ENCODE measurements at regions not wholly inside any gene's neighbourhood (a gene's known extent, or its start where the extent isn't known, plus 50 kb on each side); places are given as distances from the start of the nearest gene placed in this dataset.

DNA sequence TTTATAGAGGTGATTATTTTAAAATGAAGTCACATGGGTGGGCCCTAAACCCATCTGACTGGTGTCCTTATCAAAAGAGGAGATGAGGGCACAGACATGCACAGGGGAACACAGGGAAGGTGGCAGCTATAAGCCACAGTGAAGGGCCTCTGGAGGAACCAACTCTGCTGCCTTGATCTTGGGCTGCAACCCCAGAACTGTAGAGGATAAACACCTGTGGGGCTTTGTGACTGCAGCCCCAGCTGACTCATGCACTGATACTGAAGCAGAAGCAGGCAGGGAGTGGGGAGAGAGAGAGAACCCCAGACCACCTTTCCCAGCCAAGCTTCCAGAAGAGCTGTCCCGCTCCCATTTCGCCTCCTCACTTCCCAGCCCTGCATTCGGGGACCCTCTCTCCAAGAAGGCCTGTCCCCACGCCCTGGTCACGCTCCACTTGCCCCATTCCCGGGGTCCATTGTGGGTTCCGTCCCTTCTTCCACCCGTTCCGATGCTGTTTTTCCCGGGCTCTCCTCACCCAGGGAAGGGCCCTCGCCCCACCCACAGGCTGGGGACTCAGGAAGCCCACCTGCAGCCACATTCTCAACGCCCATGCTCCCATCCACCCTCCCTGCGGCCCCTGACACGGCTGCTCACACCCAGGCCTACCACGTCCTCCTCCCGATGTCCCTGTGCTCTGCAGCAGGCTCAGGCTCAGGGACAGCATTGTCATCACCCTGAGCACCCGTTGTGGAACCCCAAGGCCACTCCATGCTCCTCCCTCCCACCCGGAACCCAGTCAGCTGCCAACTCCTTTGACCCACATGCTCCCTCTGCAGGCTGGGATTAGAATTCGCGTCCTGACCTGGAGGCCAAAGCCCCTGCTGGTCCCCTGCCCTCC is 90.8 kb upstream of the SHANK2 start:
- DNase-seq (peak; percentile 25), ATAC-seq (no peak)
- Mint-ChIP-seq H3K27me3 (peaks cover 10% of the 10 kb centered on the region), H3K36me3 (ENCODE audit: low read depth) (no peaks in the 10 kb centered on the region), H3K27ac (no peak overlapping the region), H3K4me3 (no peak overlapping the region), H3K9me3 (no peaks in the 10 kb centered on the region), H3K4me1 (no peaks in the 10 kb centered on the region)

DNA sequence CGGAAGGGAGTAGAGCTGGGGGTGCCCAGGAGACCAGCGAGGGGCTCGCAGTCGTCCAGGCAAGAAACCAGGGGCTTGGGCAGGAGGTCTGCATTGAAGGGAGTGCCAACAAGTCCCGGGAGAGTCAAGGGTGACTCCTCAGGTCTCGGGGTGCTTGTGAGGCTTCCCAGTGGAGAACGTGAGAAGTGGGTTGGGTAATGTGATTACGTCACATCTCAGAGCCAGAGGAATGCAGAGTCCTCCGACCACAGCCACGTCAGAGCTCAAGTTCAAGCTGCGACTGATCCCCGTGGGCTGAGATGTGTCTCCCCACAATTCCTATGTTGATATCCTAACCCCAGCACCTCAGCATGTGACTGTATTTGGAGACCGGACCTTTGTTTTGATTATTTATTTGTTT is 89.7 kb upstream of the SHANK2 start:
- H3K4me1 Mint-ChIP-seq: no peaks in the 10 kb centered on the region
- no peaks in the 10 kb centered on the region for H3K36me3 Mint-ChIP-seq (ENCODE audit: low read depth)
- H3K4me3 Mint-ChIP-seq: no peak overlapping the region
- H3K9me3 Mint-ChIP-seq: no peaks in the 10 kb centered on the region
- DNase-seq: no peak
- no peak for ATAC-seq
- no peak overlapping the region for H3K27ac Mint-ChIP-seq
- H3K27me3 Mint-ChIP-seq: peaks cover 10% of the 10 kb centered on the region

DNA sequence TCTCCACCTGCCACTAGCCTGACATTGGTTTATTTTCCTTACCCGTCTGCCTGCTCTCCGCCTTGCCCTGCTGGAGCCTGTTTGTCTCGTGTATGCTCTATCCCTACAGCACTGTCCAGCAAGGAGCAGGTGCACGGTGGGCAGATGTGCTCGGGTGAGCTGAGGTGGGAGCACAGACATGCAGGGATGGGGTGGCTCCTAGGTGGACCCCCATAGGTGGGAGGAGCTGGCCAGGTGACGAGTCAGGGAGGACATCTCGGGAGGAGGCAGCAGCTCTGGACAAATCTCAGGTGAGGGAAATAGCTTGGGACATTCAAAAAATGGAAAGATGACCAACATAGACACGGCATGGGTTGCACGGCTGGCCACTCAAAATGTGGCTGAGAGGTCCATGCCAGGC is 89.2 kb upstream of the SHANK2 start:
- Mint-ChIP-seq H3K27me3 (peaks cover 10% of the 10 kb centered on the region), H3K27ac (no peak overlapping the region), H3K9me3 (no peaks in the 10 kb centered on the region), H3K4me3 (no peak overlapping the region), H3K36me3 (ENCODE audit: low read depth) (no peaks in the 10 kb centered on the region), H3K4me1 (no peaks in the 10 kb centered on the region)
- ATAC-seq (no peak), DNase-seq (no peak)

DNA sequence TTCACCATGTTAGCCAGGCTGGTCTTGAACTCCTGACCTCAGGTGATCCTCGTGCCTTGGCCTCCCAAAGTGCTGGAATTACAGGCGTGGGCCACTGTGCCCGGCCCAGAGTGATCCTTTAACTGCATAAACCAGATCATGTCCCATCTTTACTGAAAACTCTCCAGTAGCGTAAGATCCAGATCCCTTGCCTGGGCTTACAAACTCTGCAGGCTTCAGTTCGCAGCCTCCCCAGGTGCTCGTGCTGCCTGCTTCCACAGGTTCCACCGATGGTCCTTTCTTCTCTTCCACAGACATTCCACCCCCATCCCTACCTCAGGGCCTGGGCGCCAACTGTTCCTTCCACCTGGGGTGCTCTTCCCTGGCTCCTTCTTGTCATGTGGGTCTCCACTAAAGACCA is 88.8 kb upstream of the SHANK2 start:
- no peak overlapping the region for H3K4me3 Mint-ChIP-seq
- no peak for ATAC-seq
- no peaks in the 10 kb centered on the region for H3K36me3 Mint-ChIP-seq (ENCODE audit: low read depth)
- no peak for DNase-seq
- no peaks in the 10 kb centered on the region for H3K9me3 Mint-ChIP-seq
- H3K4me1 Mint-ChIP-seq: no peaks in the 10 kb centered on the region
- H3K27me3 Mint-ChIP-seq: peaks cover 10% of the 10 kb centered on the region
- no peak overlapping the region for H3K27ac Mint-ChIP-seq

DNA sequence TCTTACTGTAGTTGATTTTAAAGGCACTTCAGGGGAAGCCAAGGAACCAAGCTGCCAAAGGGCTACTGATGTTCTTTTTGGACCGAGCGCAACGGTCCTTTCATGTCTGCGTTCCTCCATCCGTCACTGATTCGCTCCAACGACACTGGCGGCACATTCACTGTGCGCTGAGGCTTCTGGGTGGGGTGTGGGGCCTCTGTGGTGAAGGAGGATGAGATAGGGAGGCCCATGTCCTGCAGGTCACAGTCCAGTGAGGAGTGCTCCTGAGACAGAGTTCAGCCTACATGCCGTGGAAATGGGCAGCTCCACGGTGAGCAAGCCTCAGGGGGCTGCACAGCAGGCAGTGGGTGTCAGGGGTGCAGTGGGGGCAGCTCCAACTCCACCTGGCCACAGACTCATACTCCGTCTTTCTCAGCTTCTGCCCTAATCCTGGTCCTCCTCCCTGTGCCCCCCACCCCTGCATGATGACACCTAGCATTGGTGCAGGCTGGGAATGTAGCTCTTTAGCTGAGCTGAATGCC is 87.8 kb upstream of the SHANK2 start:
- DNase-seq (no peak), ATAC-seq (no peak)
- H3K4me1 Mint-ChIP-seq: no peaks in the 10 kb centered on the region
- no peaks in the 10 kb centered on the region for H3K36me3 Mint-ChIP-seq (ENCODE audit: low read depth)
- H3K27ac Mint-ChIP-seq: no peak overlapping the region
- H3K4me3 Mint-ChIP-seq: no peak overlapping the region
- peaks cover 7% of the 10 kb centered on the region for H3K27me3 Mint-ChIP-seq
- H3K9me3 Mint-ChIP-seq: no peaks in the 10 kb centered on the region

DNA sequence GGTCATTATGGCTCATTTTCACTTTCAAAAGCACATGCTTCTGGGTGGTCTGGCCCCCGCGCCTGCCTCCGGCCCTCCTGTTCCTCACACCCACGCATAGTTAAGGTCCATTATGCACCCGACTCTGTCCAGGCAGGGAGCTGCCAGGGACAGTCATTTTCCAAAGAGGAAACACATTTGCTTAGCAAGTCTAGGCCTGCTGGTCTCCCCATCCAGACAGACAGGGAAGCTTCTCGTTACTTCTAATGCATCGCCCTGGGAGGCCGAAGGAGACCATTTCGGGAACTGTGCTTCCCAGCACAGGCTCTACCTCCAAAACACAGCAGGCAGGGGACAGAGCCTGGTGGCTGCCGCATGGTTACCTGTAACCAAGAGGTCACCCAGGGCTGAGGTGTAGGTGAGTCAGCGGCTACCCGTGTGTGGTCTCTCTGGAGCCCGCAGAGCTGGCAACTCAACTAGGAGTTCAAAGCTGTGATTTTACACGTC is 87.1 kb upstream of the SHANK2 start:
- DNase-seq: no peak
- Mint-ChIP-seq H3K4me1 (no peaks in the 10 kb centered on the region), H3K36me3 (ENCODE audit: low read depth) (no peaks in the 10 kb centered on the region), H3K27ac (no peak overlapping the region), H3K9me3 (no peaks in the 10 kb centered on the region), H3K4me3 (no peak overlapping the region), H3K27me3 (peaks cover 7% of the 10 kb centered on the region)
- ATAC-seq: no peak

DNA sequence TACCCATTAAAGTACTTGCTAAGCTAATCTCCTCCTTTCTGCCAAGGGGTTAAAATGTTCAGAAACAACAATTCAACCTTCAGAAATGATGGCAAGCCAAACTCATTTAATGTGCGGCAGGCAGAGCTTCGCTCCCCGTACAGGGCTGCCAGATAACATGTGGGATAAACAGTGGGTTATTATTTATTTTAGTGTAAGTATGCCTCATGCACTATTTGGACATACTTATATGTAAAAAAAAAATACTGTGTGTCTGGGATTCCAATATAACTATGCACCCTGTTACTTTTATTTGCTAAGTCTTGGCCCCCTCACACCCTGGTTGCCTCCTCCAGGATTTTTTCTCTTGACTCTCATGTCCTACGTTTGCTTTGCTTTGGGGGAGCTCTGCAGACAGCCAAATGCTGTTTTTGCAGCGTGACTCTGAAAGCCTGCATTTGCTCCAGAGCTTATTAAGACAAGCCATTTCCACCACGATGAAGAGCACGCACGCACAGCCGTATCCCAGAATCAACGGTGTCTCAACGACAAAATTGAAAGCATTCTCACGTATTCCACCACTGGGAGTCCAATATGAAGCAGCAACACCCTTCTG is 86.5 kb upstream of the SHANK2 start:
- Mint-ChIP-seq H3K27me3 (peaks cover 7% of the 10 kb centered on the region), H3K36me3 (ENCODE audit: low read depth) (no peaks in the 10 kb centered on the region), H3K27ac (no peak overlapping the region), H3K4me3 (no peak overlapping the region), H3K4me1 (no peaks in the 10 kb centered on the region), H3K9me3 (no peaks in the 10 kb centered on the region)
- DNase-seq (no peak), ATAC-seq (no peak)

DNA sequence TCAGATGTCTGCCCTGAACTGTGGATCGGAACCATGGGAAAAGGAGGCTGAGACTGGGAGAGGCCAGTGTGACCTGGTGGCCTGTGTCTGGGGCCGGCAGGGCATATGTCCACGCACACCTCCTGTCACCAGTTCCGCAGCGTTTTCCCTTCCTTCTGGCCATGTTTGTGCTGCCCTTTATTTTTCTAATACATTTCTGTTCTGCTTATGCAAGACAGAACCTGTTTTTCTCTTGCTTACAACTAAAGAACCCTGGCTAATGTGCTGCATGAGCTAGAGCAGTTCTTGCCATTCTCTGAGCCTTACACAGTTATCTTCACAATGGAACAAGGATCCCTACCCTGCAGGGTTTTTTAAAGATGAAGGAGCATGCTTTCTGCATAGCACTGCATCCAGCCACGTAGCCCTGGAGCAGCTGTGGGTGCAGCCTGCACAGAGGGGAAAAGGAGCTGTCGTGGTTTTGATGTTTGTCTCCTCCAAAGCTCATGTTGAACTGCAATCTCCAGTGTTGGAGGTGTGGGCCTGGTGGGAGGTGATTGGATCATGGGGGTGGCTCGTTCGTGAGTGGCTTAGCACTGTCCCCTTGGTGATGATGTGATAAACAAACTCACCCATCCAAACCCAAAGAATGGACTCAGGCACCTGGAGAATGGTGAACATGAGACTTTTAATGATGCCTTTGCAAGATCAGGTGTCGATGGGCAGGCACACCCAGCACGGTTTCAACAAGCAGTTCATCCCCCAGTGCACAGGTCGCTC is 84.8 kb upstream of the SHANK2 start:
- Mint-ChIP-seq H3K4me3 (no peak overlapping the region), H3K36me3 (ENCODE audit: low read depth) (no peaks in the 10 kb centered on the region), H3K4me1 (no peaks in the 10 kb centered on the region), H3K27me3 (peaks cover 4% of the 10 kb centered on the region), H3K27ac (no peak overlapping the region), H3K9me3 (peaks cover 4% of the 10 kb centered on the region)
- DNase-seq (no peak), ATAC-seq (no peak)

DNA sequence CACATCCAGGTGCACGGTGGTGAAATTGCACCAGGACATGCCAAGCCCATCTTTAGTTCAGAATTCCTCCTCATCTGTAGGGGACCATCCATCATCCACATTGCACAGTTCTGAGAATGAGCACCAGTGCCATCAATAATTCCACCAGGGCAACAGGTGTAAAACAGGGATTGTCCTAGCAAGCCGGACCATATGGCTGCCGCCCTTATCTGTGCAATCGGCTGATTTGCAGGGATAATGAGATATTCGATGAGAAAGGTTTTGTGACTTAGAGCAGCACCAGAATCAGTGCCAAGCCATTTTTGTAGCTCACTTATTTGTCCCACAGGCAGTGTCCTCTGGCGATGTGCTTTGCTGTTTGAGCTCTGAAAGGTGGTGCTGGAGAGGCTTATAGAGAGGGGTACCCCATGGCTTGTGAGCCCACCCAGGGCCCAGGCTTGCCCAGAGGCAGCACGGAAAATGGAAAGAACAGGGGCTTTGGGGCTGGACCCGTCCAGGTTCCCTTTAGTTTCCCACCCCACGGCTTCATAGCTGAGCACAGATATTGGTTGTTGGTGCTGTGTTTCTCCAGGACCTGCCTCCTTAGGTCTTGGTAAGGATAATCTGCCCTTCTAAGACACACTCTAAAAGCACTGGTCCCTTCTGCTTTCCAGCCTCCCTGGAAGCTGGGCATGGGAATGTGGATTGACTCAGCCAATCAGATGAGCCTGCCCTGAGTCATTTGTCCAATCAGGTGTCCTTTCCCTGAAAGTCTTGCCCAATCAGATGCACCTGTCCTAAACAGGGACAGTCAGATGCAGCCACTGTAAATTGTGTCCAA is 84.0 kb upstream of the SHANK2 start:
- H3K27me3 Mint-ChIP-seq: no peaks in the 10 kb centered on the region
- H3K4me1 Mint-ChIP-seq: no peaks in the 10 kb centered on the region
- H3K4me3 Mint-ChIP-seq: no peak overlapping the region
- no peak overlapping the region for H3K27ac Mint-ChIP-seq
- no peak for DNase-seq
- no peaks in the 10 kb centered on the region for H3K36me3 Mint-ChIP-seq (ENCODE audit: low read depth)
- peaks cover 4% of the 10 kb centered on the region for H3K9me3 Mint-ChIP-seq
- ATAC-seq: no peak

DNA sequence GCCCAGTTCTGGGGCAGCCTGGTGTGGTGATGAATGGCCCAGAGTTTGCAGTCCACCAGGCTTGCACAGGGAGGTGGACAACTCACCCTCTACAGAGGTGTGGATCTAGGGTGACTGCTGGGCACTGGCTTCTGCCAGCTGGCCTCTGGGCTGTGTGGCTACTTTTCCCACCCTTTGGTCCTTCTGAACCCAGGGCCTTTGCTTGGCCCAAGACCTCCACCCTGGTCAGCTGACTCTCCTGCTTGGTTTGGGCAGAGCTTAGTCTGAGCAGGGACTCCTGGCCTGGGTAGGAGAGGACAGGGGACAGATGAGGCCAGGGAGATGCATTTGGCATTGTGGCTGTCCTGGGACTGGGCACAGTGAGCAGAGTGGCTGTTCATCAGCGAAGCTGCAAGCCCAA is 83.0 kb upstream of the SHANK2 start:
- no peak for DNase-seq
- Mint-ChIP-seq H3K9me3 (peaks cover 4% of the 10 kb centered on the region), H3K36me3 (ENCODE audit: low read depth) (no peaks in the 10 kb centered on the region), H3K4me3 (no peak overlapping the region), H3K27me3 (no peaks in the 10 kb centered on the region), H3K4me1 (no peaks in the 10 kb centered on the region), H3K27ac (no peak overlapping the region)
- no peak for ATAC-seq

DNA sequence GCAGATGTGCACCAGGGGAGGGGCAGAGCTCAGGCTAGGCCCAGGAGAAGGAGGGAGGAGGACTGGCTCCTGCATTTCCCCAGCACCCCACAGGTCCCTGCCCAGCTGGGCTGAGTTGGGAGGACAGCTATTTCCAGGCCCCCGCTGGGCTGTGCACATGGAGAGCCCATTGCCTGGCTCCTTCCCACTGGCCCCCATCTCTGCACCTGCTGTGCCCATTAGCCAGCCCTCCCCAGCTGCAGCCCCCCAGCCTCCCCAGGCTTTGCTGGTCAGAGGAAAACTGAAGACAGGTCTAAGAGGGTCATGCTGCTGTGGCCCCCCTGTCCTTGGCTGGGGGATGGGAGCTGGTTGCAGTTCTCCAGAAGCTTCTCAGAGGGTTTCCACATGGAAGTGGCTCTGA is 81.8 kb upstream of the SHANK2 start:
- Mint-ChIP-seq H3K9me3 (peaks cover 4% of the 10 kb centered on the region), H3K4me3 (no peak overlapping the region), H3K36me3 (ENCODE audit: low read depth) (no peaks in the 10 kb centered on the region), H3K27ac (no peak overlapping the region), H3K27me3 (no peaks in the 10 kb centered on the region), H3K4me1 (no peaks in the 10 kb centered on the region)
- no peak for DNase-seq
- no peak for ATAC-seq

DNA sequence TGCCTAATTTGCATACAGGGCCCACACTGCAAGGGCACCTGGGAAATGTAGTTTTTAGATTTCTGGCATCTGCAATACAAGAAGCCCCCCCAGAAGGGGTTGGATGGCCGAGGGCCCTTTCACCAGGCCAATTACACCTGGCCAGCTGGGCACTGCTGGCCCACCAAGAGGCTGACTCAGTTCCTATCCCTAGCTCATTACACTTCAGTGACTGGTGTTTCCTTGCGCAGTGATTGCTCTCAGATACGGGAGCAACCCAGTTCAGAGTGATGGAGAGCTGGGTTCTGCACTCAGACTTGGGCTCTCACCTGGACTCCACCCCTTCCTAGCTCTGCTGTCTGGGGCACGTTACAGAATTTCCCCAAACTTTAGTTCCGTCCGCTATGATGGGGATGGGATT is 81.1 kb upstream of the SHANK2 start:
- peaks cover 4% of the 10 kb centered on the region for H3K9me3 Mint-ChIP-seq
- DNase-seq: no peak

DNA sequence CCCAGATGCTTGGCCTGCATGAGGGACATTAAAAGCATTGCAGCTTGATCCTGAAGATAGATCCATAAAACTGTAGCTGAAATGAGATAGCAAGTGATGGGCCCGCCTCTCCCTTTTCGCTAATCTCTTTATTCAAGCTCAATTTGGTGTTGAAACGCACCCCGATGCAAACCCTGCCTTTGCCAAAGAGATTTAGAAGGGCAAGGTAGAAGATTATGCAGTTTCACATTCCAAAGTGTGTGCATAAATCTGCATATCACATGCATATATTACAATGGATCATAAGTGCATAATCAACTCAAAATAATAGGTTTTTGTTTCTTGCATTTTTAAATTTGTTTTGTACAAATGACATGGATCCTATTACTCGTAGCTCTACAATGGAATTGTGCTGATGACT is 80.1 kb upstream of the SHANK2 start:
- DNase-seq (no peak), ATAC-seq (no peak)
- Mint-ChIP-seq H3K9me3 (peaks cover 4% of the 10 kb centered on the region), H3K4me1 (no peaks in the 10 kb centered on the region), H3K27me3 (no peaks in the 10 kb centered on the region), H3K36me3 (ENCODE audit: low read depth) (no peaks in the 10 kb centered on the region), H3K4me3 (no peak overlapping the region), H3K27ac (no peak overlapping the region)

More for the DNA sequence above, 81.1 kb upstream of the SHANK2 start:
- Mint-ChIP-seq H3K27me3 (no peaks in the 10 kb centered on the region), H3K27ac (no peak overlapping the region), H3K36me3 (ENCODE audit: low read depth) (no peaks in the 10 kb centered on the region), H3K4me1 (no peaks in the 10 kb centered on the region), H3K4me3 (no peak overlapping the region)
- no peak for ATAC-seq

DNA sequence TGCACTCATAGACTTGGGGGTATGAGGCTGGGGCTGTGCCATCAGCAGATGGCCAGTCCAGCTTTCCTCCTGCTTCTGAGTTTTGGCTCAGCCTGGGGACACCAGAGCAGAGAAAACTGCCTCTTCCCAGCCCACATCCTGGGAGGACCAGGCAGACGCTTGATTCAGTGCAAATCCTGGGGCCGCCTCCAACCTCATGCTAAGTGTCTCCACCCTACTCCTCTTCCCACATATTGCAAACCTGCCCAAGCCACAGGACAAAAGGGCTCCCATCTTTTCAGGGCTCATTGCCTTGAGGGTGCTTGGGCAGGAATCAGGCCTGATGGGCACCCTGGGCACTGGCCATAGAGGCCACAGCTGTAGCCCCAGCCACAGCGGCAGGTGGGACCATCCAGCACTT is 79.7 kb upstream of the SHANK2 start:
- H3K4me3 Mint-ChIP-seq: no peak overlapping the region
- H3K9me3 Mint-ChIP-seq: peaks cover 4% of the 10 kb centered on the region
- ATAC-seq: no peak
- H3K27me3 Mint-ChIP-seq: no peaks in the 10 kb centered on the region
- H3K27ac Mint-ChIP-seq: no peak overlapping the region
- DNase-seq: no peak
- H3K36me3 Mint-ChIP-seq (ENCODE audit: low read depth): no peaks in the 10 kb centered on the region
- no peaks in the 10 kb centered on the region for H3K4me1 Mint-ChIP-seq

Data from activated naive CD8-positive, alpha-beta T cell treated with anti-CD3 and anti-CD28 coated beads, Interleukin-2, amount 50 U/mL, for 24 hours (primary cell).